WTC11 (cell line): ENCODE measurements at regions not wholly inside any gene's neighbourhood (a gene's known extent, or its start where the extent isn't known, plus 50 kb on each side); places are given as distances from the start of the nearest gene placed in this dataset.

ENCODE experiments used
- ATAC-seq: fragments of 200-7000 bp; cut with Tn5 transposase; 2 replicates; pipeline ENCODE4 v1.10.0; 2021; ENCODE audit warnings: mild to moderate bottlenecking, moderate library complexity
- CTCF ChIA-PET: fragments of 300-600 bp; sonication (Branson Sonifier 250); formaldehyde crosslinking; loops from one replicate; lab custom pipeline; 2021; ENCODE audit warnings: antibody characterized with exemption; lab: Charles Lee
- POLR2A ChIA-PET: fragments of 350-600 bp; sonication (Branson Sonifier 250); formaldehyde crosslinking; loops from one replicate; lab custom pipeline; 2021; ENCODE audit warnings: antibody characterized with exemption; lab: Charles Lee
- DNase-seq: peaks from one replicate; pipeline ENCODE4 v3.0.0; 2021; ENCODE audit warnings: low spot score
- H3K27ac Mint-ChIP-seq: 2 replicates; pipeline ENCODE4 v1.8.0; 2021; ENCODE audit warnings: mixed read lengths
- H3K27me3 Mint-ChIP-seq: 2 replicates; pipeline ENCODE4 v1.8.0; 2021; ENCODE audit warnings: low read depth, mild to moderate bottlenecking, moderate library complexity, mixed read lengths
- H3K36me3 Mint-ChIP-seq: 2 replicates; pipeline ENCODE4 v1.8.0; 2021; ENCODE audit warnings: mixed read lengths
- H3K4me1 Mint-ChIP-seq: 2 replicates; pipeline ENCODE4 v1.8.0; 2022; ENCODE audit warnings: mixed read lengths
- H3K4me3 Mint-ChIP-seq: 2 replicates; pipeline ENCODE4 v1.8.0; 2021; ENCODE audit warnings: mild to moderate bottlenecking, moderate library complexity, mixed read lengths
- H3K9me3 Mint-ChIP-seq: 2 replicates; pipeline ENCODE4 v1.8.0; 2021; ENCODE audit warnings: mixed read lengths
- ATF6 ChIP-seq: sonication (generic); formaldehyde crosslinking; IDR thresholded peaks from 2 replicates; pipeline ENCODE4 v1.8.1; 2023; ENCODE audit warnings: mild to moderate bottlenecking, missing genetic modification reagents
- E2F1 ChIP-seq: sonication (generic); formaldehyde crosslinking; IDR thresholded peaks from 2 replicates; pipeline ENCODE4 v1.8.0; 2022; ENCODE audit warnings: mild to moderate bottlenecking, missing genetic modification reagents
- E2F5 ChIP-seq: sonication (generic); formaldehyde crosslinking; IDR thresholded peaks from 2 replicates; pipeline ENCODE4 v1.8.1; 2022; ENCODE audit warnings: mild to moderate bottlenecking, moderate library complexity, missing genetic modification reagents
- ESRRA ChIP-seq: sonication (generic); formaldehyde crosslinking; IDR thresholded peaks from 2 replicates; pipeline ENCODE4 v1.8.1; 2022; ENCODE audit warnings: mild to moderate bottlenecking, missing genetic modification reagents, borderline replicate concordance
- FOXJ3 ChIP-seq: sonication (generic); formaldehyde crosslinking; IDR thresholded peaks from 2 replicates; pipeline ENCODE4 v1.9.0; 2021; ENCODE audit warnings: missing genetic modification reagents, mild to moderate bottlenecking, borderline replicate concordance
- FOXP4 ChIP-seq: sonication (generic); formaldehyde crosslinking; IDR thresholded peaks from 2 replicates; pipeline ENCODE4 v1.8.0; 2022; ENCODE audit warnings: mild to moderate bottlenecking, missing genetic modification reagents
- JUN ChIP-seq: sonication (generic); formaldehyde crosslinking; IDR thresholded peaks from 2 replicates; pipeline ENCODE4 v1.8.0; 2023; ENCODE audit warnings: mild to moderate bottlenecking, missing genetic modification reagents
- NR1H2 ChIP-seq: sonication (generic); formaldehyde crosslinking; IDR thresholded peaks from 2 replicates; pipeline ENCODE4 v1.9.0; 2021; ENCODE audit warnings: mild to moderate bottlenecking, moderate library complexity, missing genetic modification reagents
- RORB ChIP-seq: fragments of 250-450 bp; sonication (Bioruptor Pico); IDR thresholded peaks from 2 replicates; pipeline ENCODE4 v1.9.0; 2021; ENCODE audit warnings: mild to moderate bottlenecking
- SMAD4 ChIP-seq: sonication (generic); formaldehyde crosslinking; IDR thresholded peaks from 2 replicates; pipeline ENCODE4 v1.8.0; 2022; ENCODE audit warnings: mild to moderate bottlenecking, missing genetic modification reagents
- TCF7 ChIP-seq: sonication (generic); formaldehyde crosslinking; IDR thresholded peaks from 2 replicates; pipeline ENCODE4 v1.8.0; 2022; ENCODE audit warnings: mild to moderate bottlenecking, low read depth, missing genetic modification reagents, moderate library complexity
- USF2 ChIP-seq: sonication (generic); formaldehyde crosslinking; IDR thresholded peaks from 2 replicates; pipeline ENCODE4 v1.8.1; 2023; ENCODE audit warnings: mild to moderate bottlenecking, missing genetic modification reagents, moderate library complexity
- ZNF121 ChIP-seq: sonication (generic); formaldehyde crosslinking; IDR thresholded peaks from 2 replicates; pipeline ENCODE4 v1.8.0; 2023; ENCODE audit warnings: missing genetic modification reagents
- ZNF416 ChIP-seq: fragments of 250-450 bp; sonication (Bioruptor Pico); IDR thresholded peaks from 2 replicates; pipeline ENCODE4 v1.9.0; 2021; ENCODE audit warnings: mild to moderate bottlenecking, inconsistent platforms
- ZNF671 ChIP-seq: fragments of 250-450 bp; sonication (Bioruptor Pico); IDR thresholded peaks from 2 replicates; pipeline ENCODE4 v1.8.0; 2021; ENCODE audit warnings: mild to moderate bottlenecking
- TF ChIP-seq, protein P1 (sequence below): fragments of 250-450 bp; sonication (Bioruptor Pico); IDR thresholded peaks from 2 replicates; pipeline ENCODE4 v1.9.0; 2021; ENCODE audit warnings: mild to moderate bottlenecking
- TF ChIP-seq, protein P2 (sequence below): fragments of 250-450 bp; sonication (Bioruptor Pico); IDR thresholded peaks from 2 replicates; pipeline ENCODE4 v1.9.0; 2021; ENCODE audit warnings: mild to moderate bottlenecking

GRCh38 chr15:77744398-77744797 is 111.7 kb upstream of the LINGO1 start:
- Mint-ChIP-seq H3K9me3 (no peaks in the 10 kb centered on the region), H3K4me3 (no peak overlapping the region), H3K4me1 (peaks cover 36% of the 10 kb centered on the region), H3K27me3 (peaks cover 18% of the 10 kb centered on the region), H3K36me3 (no peaks in the 10 kb centered on the region), H3K27ac (no peak overlapping the region)
- DNase-seq: no peak
- ATAC-seq: no peak
- POLR2A ChIA-PET: interaction anchor here (0.7 kb wide), 1 partner anchor 9 kb away, joined by 4 read pairs; no protein-coding TSS in a partner anchor
- CTCF ChIA-PET: interaction anchor here (1.0 to 3.4 kb wide), 5 partner anchors 10 to 131 kb away, joined by 3 to 16 read pairs (median 5); no protein-coding TSS in a partner anchor
- TF ChIP-seq, protein P1, sequence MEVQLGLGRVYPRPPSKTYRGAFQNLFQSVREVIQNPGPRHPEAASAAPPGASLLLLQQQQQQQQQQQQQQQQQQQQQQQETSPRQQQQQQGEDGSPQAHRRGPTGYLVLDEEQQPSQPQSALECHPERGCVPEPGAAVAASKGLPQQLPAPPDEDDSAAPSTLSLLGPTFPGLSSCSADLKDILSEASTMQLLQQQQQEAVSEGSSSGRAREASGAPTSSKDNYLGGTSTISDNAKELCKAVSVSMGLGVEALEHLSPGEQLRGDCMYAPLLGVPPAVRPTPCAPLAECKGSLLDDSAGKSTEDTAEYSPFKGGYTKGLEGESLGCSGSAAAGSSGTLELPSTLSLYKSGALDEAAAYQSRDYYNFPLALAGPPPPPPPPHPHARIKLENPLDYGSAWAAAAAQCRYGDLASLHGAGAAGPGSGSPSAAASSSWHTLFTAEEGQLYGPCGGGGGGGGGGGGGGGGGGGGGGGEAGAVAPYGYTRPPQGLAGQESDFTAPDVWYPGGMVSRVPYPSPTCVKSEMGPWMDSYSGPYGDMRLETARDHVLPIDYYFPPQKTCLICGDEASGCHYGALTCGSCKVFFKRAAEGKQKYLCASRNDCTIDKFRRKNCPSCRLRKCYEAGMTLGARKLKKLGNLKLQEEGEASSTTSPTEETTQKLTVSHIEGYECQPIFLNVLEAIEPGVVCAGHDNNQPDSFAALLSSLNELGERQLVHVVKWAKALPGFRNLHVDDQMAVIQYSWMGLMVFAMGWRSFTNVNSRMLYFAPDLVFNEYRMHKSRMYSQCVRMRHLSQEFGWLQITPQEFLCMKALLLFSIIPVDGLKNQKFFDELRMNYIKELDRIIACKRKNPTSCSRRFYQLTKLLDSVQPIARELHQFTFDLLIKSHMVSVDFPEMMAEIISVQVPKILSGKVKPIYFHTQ (CRISPR knock-in tag): no peak
- TF ChIP-seq ZNF671 (no peak), FOXP4 (CRISPR knock-in tag) (no peak), SMAD4 (CRISPR knock-in tag) (no peak), NR1H2 (CRISPR knock-in tag) (no peak), JUN (CRISPR knock-in tag) (no peak), E2F5 (no peak), USF2 (CRISPR knock-in tag) (no peak), FOXJ3 (CRISPR knock-in tag) (no peak), E2F1 (CRISPR knock-in tag) (no peak), ZNF121 (CRISPR knock-in tag) (no peak), RORB (no peak), ZNF416 (CRISPR knock-in tag) (no peak), TCF7 (no peak), ATF6 (CRISPR knock-in tag) (no peak), ESRRA (CRISPR knock-in tag) (no peak)
- TF ChIP-seq, protein P2, sequence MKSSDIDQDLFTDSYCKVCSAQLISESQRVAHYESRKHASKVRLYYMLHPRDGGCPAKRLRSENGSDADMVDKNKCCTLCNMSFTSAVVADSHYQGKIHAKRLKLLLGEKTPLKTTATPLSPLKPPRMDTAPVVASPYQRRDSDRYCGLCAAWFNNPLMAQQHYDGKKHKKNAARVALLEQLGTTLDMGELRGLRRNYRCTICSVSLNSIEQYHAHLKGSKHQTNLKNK (CRISPR knock-in tag): no peak
